AG04450 (cell line): ENCODE measurements at regions not wholly inside any gene's neighbourhood (a gene's known extent, or its start where the extent isn't known, plus 50 kb on each side); places are given as distances from the start of the nearest gene placed in this dataset.

Source experiments
- CTCF ChIA-PET: fragments of 300-600, 350-600 bp; formaldehyde crosslinking; extraction: SDS; loops from one replicate; lab custom pipeline; 2022; ENCODE audit warnings: antibody characterized with exemption, inconsistent platforms; lab: Charles Lee
- POLR2A ChIA-PET: fragments of 350-600 bp; formaldehyde crosslinking; extraction: SDS; loops from one replicate; lab custom pipeline; 2021; ENCODE audit warnings: antibody characterized with exemption, inconsistent platforms; lab: Yijun Ruan, JAX
- DNase-seq: peaks from one replicate; pipeline ENCODE4 v3.0.0-alpha.2; 2011; ENCODE audit warnings: low read depth, low spot score
- H3K27ac ChIP-seq: one replicate; pipeline ENCODE4 v1.5.1; 2012; ENCODE audit warnings: low read depth, low read length, control low read depth
- H3K27me3 ChIP-seq: one replicate; pipeline ENCODE4 v1.6.0; 2012; ENCODE audit warnings: low read length; ENCODE audit not compliant: control insufficient read depth, insufficient read depth
- H3K4me3 ChIP-seq: 2 replicates; pipeline ENCODE4 v1.5.1; 2011; ENCODE audit warnings: mild to moderate bottlenecking, low read depth, low read length, control low read depth
- H3K9me3 ChIP-seq: 2 replicates; pipeline ENCODE4 v1.5.1; 2012; ENCODE audit warnings: low read length; ENCODE audit not compliant: control insufficient read depth, insufficient read depth
- TF ChIP-seq, protein P1 (sequence below): IDR thresholded peaks from 2 replicates; pipeline ENCODE4 v1.5.1; 2011; ENCODE audit warnings: low read depth, low read length, control low read depth, inconsistent platforms

DNA sequence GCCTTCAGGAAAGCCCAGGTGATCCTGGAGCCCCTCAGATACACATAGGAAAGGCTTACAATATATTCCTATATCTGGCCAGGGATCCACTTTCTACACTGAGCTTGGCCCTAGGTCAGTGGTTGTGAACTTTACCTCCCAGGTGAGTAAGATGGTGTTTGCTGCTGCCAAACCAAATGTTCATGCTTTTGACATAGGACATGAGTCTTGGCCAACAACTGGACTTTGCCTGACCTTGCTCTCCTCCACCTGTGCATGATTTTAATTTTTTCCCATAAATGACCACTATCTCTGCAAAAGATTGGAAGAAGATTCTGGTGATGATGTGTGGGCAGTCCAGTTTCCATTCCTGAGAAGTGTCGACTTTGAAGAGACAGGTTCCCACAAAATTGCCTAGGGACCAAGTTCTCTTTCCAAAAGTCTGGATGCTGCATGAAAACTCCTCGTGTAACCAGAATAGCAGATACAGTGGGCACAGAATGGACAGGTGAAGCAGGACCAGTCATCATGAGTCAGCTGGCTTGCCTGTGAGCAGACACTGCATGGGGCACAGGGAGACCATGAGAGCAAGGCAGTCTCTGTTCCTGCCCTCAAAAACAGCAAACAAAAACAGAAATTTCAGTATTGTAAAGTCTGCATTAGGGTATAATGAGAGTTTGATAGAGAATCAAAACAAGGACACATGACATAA is 226.4 kb upstream of the MON1B start:
- TF ChIP-seq, protein P1, sequence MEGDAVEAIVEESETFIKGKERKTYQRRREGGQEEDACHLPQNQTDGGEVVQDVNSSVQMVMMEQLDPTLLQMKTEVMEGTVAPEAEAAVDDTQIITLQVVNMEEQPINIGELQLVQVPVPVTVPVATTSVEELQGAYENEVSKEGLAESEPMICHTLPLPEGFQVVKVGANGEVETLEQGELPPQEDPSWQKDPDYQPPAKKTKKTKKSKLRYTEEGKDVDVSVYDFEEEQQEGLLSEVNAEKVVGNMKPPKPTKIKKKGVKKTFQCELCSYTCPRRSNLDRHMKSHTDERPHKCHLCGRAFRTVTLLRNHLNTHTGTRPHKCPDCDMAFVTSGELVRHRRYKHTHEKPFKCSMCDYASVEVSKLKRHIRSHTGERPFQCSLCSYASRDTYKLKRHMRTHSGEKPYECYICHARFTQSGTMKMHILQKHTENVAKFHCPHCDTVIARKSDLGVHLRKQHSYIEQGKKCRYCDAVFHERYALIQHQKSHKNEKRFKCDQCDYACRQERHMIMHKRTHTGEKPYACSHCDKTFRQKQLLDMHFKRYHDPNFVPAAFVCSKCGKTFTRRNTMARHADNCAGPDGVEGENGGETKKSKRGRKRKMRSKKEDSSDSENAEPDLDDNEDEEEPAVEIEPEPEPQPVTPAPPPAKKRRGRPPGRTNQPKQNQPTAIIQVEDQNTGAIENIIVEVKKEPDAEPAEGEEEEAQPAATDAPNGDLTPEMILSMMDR: no peak
- no peak overlapping the region for H3K27ac ChIP-seq
- POLR2A ChIA-PET: no interaction called here
- no peak overlapping the region for H3K4me3 ChIP-seq
- CTCF ChIA-PET: no interaction called here
- H3K9me3 ChIP-seq: no peaks in the 10 kb centered on the region
- H3K27me3 ChIP-seq: no peaks in the 10 kb centered on the region
- DNase-seq: no peak

DNA sequence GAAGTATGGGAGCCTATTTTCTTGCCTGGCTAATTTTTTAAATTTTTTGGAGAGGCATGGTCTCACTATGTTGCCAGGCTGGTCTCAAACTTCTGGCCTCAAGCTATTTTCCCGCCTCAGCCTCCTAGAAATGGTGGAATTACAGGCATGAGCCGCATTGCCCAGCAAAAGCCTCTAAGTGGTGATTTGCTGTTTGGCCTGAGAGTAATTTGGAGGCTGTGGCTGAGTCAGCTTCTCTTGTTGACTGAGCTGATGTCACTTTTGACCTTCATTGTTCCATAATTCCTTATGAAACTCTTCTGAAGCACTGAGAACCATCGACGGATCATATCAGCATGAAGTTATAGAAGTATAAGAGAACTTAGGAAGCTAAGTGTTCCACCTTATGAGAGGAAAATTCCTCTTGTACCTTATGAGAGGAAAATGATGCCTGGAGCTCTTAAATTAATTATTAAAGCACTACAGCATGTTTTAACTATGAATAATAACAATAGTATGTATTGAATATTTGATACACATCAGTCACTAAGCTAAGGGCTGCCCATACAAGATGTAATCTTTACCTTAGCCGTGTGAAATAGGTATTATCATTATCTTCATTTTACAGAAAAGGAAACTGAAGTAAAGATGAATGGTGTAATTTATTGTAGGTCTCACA is 220.8 kb upstream of the MON1B start:
- CTCF ChIA-PET: no interaction called here
- no peaks in the 10 kb centered on the region for H3K27me3 ChIP-seq
- no peak for DNase-seq
- no peak overlapping the region for H3K27ac ChIP-seq
- TF ChIP-seq, protein P1: no peak
- POLR2A ChIA-PET: no interaction called here
- no peak overlapping the region for H3K4me3 ChIP-seq
- no peaks in the 10 kb centered on the region for H3K9me3 ChIP-seq

DNA sequence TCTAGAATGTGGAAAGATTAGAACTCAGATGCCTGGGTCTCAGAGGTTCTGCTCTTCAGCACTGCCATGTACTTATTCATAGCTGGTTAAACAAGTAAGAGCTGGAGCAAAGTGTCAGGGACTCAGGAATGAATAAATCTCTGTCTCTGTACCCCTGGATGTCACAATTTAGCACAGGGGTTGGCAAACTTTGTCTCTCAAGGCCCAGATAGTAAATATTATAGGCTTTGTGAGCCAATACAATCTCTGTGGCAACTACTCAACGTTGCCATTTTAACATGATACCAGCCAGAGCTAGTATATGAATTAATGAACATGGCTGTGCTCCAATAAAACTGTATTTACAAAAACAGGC is 220.3 kb upstream of the MON1B start:
- H3K4me3 ChIP-seq: no peak overlapping the region
- H3K9me3 ChIP-seq: no peaks in the 10 kb centered on the region
- DNase-seq: no peak
- TF ChIP-seq, protein P1: no peak
- H3K27ac ChIP-seq: no peak overlapping the region
- ChIA-PET POLR2A (no interaction called here), CTCF (no interaction called here)
- no peaks in the 10 kb centered on the region for H3K27me3 ChIP-seq

DNA sequence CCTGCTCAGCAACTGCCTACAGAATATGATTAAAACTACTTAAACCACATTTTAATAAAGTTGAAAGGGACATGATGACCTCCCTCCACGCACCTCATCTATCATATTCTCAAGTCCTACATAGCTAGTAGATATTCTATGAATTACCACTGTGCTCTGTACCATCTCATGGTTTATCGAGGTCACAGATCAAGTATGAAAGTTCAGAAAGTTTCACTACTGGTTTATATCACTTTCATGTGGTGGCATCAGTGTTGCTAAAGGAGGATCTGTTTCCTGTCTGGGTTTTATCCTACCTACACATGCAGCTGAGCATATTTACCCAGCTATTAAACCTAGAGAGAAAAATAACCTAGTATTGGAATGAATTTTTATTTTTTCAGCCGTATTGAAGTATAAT is 214.9 kb upstream of the MON1B start:
- no peak overlapping the region for H3K27ac ChIP-seq
- no peak for DNase-seq
- TF ChIP-seq, protein P1: no peak
- no peaks in the 10 kb centered on the region for H3K27me3 ChIP-seq
- ChIA-PET CTCF (no interaction called here), POLR2A (no interaction called here)
- H3K9me3 ChIP-seq: no peaks in the 10 kb centered on the region
- H3K4me3 ChIP-seq: no peak overlapping the region

DNA sequence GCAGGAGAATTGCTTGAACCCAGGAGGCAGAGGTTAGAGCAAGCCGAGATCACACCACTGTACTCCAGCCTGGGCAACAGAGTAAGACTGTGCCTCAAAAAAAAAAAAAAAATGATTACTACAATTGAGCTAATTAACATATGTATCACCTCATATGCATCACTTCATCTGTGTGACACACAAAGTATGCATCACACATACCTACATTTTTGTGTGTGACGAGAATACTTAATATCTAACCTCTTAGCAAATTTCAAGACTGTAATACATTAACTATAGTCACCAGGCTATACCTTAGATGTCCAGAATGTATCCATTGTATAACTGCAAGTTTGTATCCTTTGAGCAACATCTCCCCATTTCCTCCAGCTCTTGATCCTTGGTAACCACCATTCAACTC is 214.2 kb upstream of the MON1B start:
- Histone ChIP-seq H3K27me3 (no peaks in the 10 kb centered on the region), H3K27ac (no peak overlapping the region), H3K9me3 (no peaks in the 10 kb centered on the region), H3K4me3 (no peak overlapping the region)
- TF ChIP-seq, protein P1: no peak
- DNase-seq: no peak
- ChIA-PET POLR2A (no interaction called here), CTCF (no interaction called here)
